ENCODE measurements at regions not wholly inside any gene's neighbourhood (a gene's known extent, or its start where the extent isn't known, plus 50 kb on each side); places are given as distances from the start of the nearest gene placed in this dataset.
"Not testable (repeated sequence)": the region's sequence is repeated elsewhere in the genome, so short reads cannot be mapped to it uniquely, and the experiment has no call there.

- Mint-ChIP-seq H3K9me3 (no peaks in the 10 kb centered on the region), H3K4me1 (no peaks in the 10 kb centered on the region), H3K27me3 (ENCODE audit: low read depth in 2 of 2) (peaks cover 14 to 30% of the 10 kb centered on the region in 2 donors), H3K36me3 (no peaks in the 10 kb centered on the region), H3K27ac (no peak overlapping the region), H3K4me3 (no peak overlapping the region)
- Histone ChIP-seq H3K36me3 (ENCODE audit: control insufficient read depth, insufficient read depth, low read length) (no peaks in the 10 kb centered on the region), H3K4me3 (ENCODE audit: low read length) (no peak overlapping the region), H3K27ac (ENCODE audit: low read length) (no peak overlapping the region), H3K4me1 (ENCODE audit: control insufficient read depth, insufficient read depth, low read length) (no peaks in the 10 kb centered on the region), H3K27me3 (ENCODE audit: control insufficient read depth, insufficient read depth, low read length) (no peaks in the 10 kb centered on the region), H3K9me3 (ENCODE audit: control insufficient read depth, insufficient read depth, low read length) (no peaks in the 10 kb centered on the region)
- intact Hi-C loops (cut with micrococcal nuclease): no loop called here
- TF ChIP-seq CTCF (IDR thresholded peaks at IDR 0.05): no peak
- ATAC-seq (no peak), DNase-seq (no peak)
- WGBS (ENCODE audit: insufficient coverage): 83% methylated on average over 8 of the region's 8 CpGs
Observed at GRCh38 chr13:44854313-44855060, 134.8 kb downstream of the NUFIP1 start.

- no peak for ATAC-seq
Observed at GRCh38 chr13:44853641-44854040, 135.6 kb downstream of the NUFIP1 start.

GRCh38 chr13:44848920-44849676, 140.2 kb downstream of the NUFIP1 start:
- peaks cover 7 to 17% of the 10 kb centered on the region in 2 donors for H3K27me3 Mint-ChIP-seq (ENCODE audit: low read depth in 2 of 2)
- intact Hi-C loops (cut with micrococcal nuclease): no loop called here
- H3K4me1 ChIP-seq (ENCODE audit: control insufficient read depth, insufficient read depth, low read length): no peaks in the 10 kb centered on the region
- 92% methylated on average over 11 of the region's 11 CpGs for WGBS (ENCODE audit: insufficient coverage)
- no peaks in the 10 kb centered on the region for H3K9me3 ChIP-seq (ENCODE audit: control insufficient read depth, insufficient read depth, low read length)
- H3K4me3 ChIP-seq (ENCODE audit: low read length): no peak overlapping the region
- no peaks in the 10 kb centered on the region for H3K27me3 ChIP-seq (ENCODE audit: control insufficient read depth, insufficient read depth, low read length)
- TF ChIP-seq CTCF (IDR thresholded peaks at IDR 0.05): no peak
- H3K4me3 Mint-ChIP-seq: no peak overlapping the region
- DNase-seq (no peak), ATAC-seq (no peak)
- H3K27ac ChIP-seq (ENCODE audit: low read length): no peak overlapping the region
- H3K36me3 Mint-ChIP-seq: no peaks in the 10 kb centered on the region
- H3K4me1 Mint-ChIP-seq: no peaks in the 10 kb centered on the region
- H3K36me3 ChIP-seq (ENCODE audit: control insufficient read depth, insufficient read depth, low read length): no peaks in the 10 kb centered on the region
- H3K27ac Mint-ChIP-seq: no peak overlapping the region
- H3K9me3 Mint-ChIP-seq: no peaks in the 10 kb centered on the region

More at GRCh38 chr13:44853641-44854040, 135.6 kb downstream of the NUFIP1 start:
- Mint-ChIP-seq H3K27me3 (ENCODE audit: low read depth in 2 of 2) (peaks cover 18 to 26% of the 10 kb centered on the region in 2 donors), H3K36me3 (no peaks in the 10 kb centered on the region), H3K4me3 (no peak overlapping the region), H3K9me3 (no peaks in the 10 kb centered on the region), H3K4me1 (no peaks in the 10 kb centered on the region), H3K27ac (no peak overlapping the region)
- WGBS (ENCODE audit: insufficient coverage): 92% methylated on average over 2 of the region's 3 CpGs
- H3K36me3 ChIP-seq (ENCODE audit: control insufficient read depth, insufficient read depth, low read length): no peaks in the 10 kb centered on the region
- intact Hi-C loops (cut with micrococcal nuclease): no loop called here
- TF ChIP-seq CTCF (IDR thresholded peaks at IDR 0.05): no peak
- H3K27me3 ChIP-seq (ENCODE audit: control insufficient read depth, insufficient read depth, low read length): no peaks in the 10 kb centered on the region
- H3K27ac ChIP-seq (ENCODE audit: low read length): no peak overlapping the region
- no peaks in the 10 kb centered on the region for H3K9me3 ChIP-seq (ENCODE audit: control insufficient read depth, insufficient read depth, low read length)
- DNase-seq: no peak
- H3K4me1 ChIP-seq (ENCODE audit: control insufficient read depth, insufficient read depth, low read length): no peaks in the 10 kb centered on the region
- H3K4me3 ChIP-seq (ENCODE audit: low read length): no peak overlapping the region

- H3K36me3 ChIP-seq (ENCODE audit: control insufficient read depth, insufficient read depth, low read length); ATAC-seq; DNase-seq; H3K4me1 ChIP-seq (ENCODE audit: control insufficient read depth, insufficient read depth, low read length); H3K4me3 Mint-ChIP-seq; H3K4me3 ChIP-seq (ENCODE audit: low read length); H3K9me3 ChIP-seq (ENCODE audit: control insufficient read depth, insufficient read depth, low read length); H3K9me3 Mint-ChIP-seq; H3K36me3 Mint-ChIP-seq; H3K27me3 ChIP-seq (ENCODE audit: control insufficient read depth, insufficient read depth, low read length); intact Hi-C loops (cut with micrococcal nuclease); H3K27ac ChIP-seq (ENCODE audit: low read length); H3K27ac Mint-ChIP-seq; H3K4me1 Mint-ChIP-seq: not testable (repeated sequence)
- peaks cover 8 to 17% of the 10 kb centered on the region in 2 donors for H3K27me3 Mint-ChIP-seq (ENCODE audit: low read depth in 2 of 2)
- 84% methylated on average over 11 of the region's 11 CpGs for WGBS (ENCODE audit: insufficient coverage)
Observed at GRCh38 chr13:44845281-44846058, 143.8 kb downstream of the NUFIP1 start.
